ENCODE measurements at regions not wholly inside any gene's neighbourhood (a gene's known extent, or its start where the extent isn't known, plus 50 kb on each side); places are given as distances from the start of the nearest gene placed in this dataset.

- TF ChIP-seq CTCF (conservative IDR thresholded peaks at IDR 0.05): no peak
- TF ChIP-seq ZFX (IDR thresholded peaks at IDR 0.05): no peak
Measured at GRCh38 chr2:150695451-150696135, 208.1 kb upstream of the RND3 start.
